ENCODE measurements at regions not wholly inside any gene's neighbourhood (a gene's known extent, or its start where the extent isn't known, plus 50 kb on each side); places are given as distances from the start of the nearest gene placed in this dataset.

GRCh38 chr12:111181143-111181726 is 187.7 kb downstream of the PHETA1 start:
- no peak for DNase-seq (ENCODE audit: extremely low read depth in 1 of 2, low read depth in 1 of 2)

- no peak for DNase-seq (ENCODE audit: extremely low read depth in 1 of 2, low read depth in 1 of 2)
These were observed 188.3 kb downstream of the PHETA1 start for GRCh38 chr12:111180426-111181142.

GRCh38 chr12:111178181-111179081 is 190.5 kb downstream of the PHETA1 start:
- no peak for DNase-seq (ENCODE audit: extremely low read depth in 1 of 2, low read depth in 1 of 2)

GRCh38 chr12:111175396-111176094 is 193.3 kb downstream of the PHETA1 start:
- DNase-seq (ENCODE audit: extremely low read depth in 1 of 2, low read depth in 1 of 2), result no peak

GRCh38 chr12:111174961-111175345 is 193.9 kb downstream of the PHETA1 start:
- no peak for DNase-seq (ENCODE audit: extremely low read depth in 1 of 2, low read depth in 1 of 2)

- no peak for DNase-seq (ENCODE audit: extremely low read depth in 1 of 2, low read depth in 1 of 2)
These were observed 194.5 kb downstream of the PHETA1 start for GRCh38 chr12:111174251-111174960.

GRCh38 chr12:111173836-111174235 is 195.1 kb downstream of the PHETA1 start:
- no peak for DNase-seq (ENCODE audit: extremely low read depth in 1 of 2, low read depth in 1 of 2)

- DNase-seq (ENCODE audit: extremely low read depth in 1 of 2, low read depth in 1 of 2), result no peak
These were observed 195.5 kb downstream of the PHETA1 start for GRCh38 chr12:111173391-111173790.

GRCh38 chr12:111172786-111173185 is 196.1 kb downstream of the PHETA1 start:
- DNase-seq (ENCODE audit: extremely low read depth in 1 of 2, low read depth in 1 of 2), result no peak

- DNase-seq (ENCODE audit: extremely low read depth in 1 of 2, low read depth in 1 of 2), result no peak
These were observed 197.1 kb downstream of the PHETA1 start for GRCh38 chr12:111171832-111172231.

GRCh38 chr12:111171345-111171744 is 197.6 kb downstream of the PHETA1 start:
- DNase-seq (ENCODE audit: extremely low read depth in 1 of 2, low read depth in 1 of 2), result no peak

GRCh38 chr12:111170543-111170942 is 198.4 kb downstream of the PHETA1 start:
- DNase-seq (ENCODE audit: extremely low read depth in 1 of 2, low read depth in 1 of 2), result no peak

- DNase-seq (ENCODE audit: extremely low read depth in 1 of 2, low read depth in 1 of 2), result no peak
These were observed 199.4 kb downstream of the PHETA1 start for GRCh38 chr12:111169456-111169855.

- DNase-seq (ENCODE audit: extremely low read depth in 1 of 2, low read depth in 1 of 2), result no peak
These were observed 199.9 kb downstream of the PHETA1 start for GRCh38 chr12:111169032-111169431.

GRCh38 chr12:111168009-111168900 is 200.6 kb downstream of the PHETA1 start:
- no peak for DNase-seq (ENCODE audit: extremely low read depth in 1 of 2, low read depth in 1 of 2)

GRCh38 chr12:111166779-111167540 is 201.9 kb downstream of the PHETA1 start:
- no peak for DNase-seq (ENCODE audit: extremely low read depth in 1 of 2, low read depth in 1 of 2)

- no peak for DNase-seq (ENCODE audit: extremely low read depth in 1 of 2, low read depth in 1 of 2)
These were observed 203.9 kb downstream of the PHETA1 start for GRCh38 chr12:111164833-111165525.

- DNase-seq (ENCODE audit: extremely low read depth in 1 of 2, low read depth in 1 of 2), result no peak
These were observed 205.5 kb downstream of the PHETA1 start for GRCh38 chr12:111163422-111163821.
